SK-N-SH (cell line): ENCODE measurements at regions not wholly inside any gene's neighbourhood (a gene's known extent, or its start where the extent isn't known, plus 50 kb on each side); places are given as distances from the start of the nearest gene placed in this dataset.

Experiments used
- CHD2 ChIP-seq: fragments of 150-350 bp; IDR thresholded peaks from 2 replicates; pipeline ENCODE4 v1.6.1; 2018; ENCODE audit warnings: low read length; ENCODE audit not compliant: partially characterized antibody
- CTCF ChIP-seq: fragments of 200-600 bp; sonication (generic); IDR thresholded peaks from 2 replicates; pipeline ENCODE4 v1.6.1; 2017; ENCODE audit warnings: antibody characterized with exemption, mild to moderate bottlenecking, moderate library complexity
- GATA2 ChIP-seq: sonication (generic); formaldehyde crosslinking; IDR thresholded peaks from 2 replicates; pipeline ENCODE4 v1.5.0; 2020; ENCODE audit warnings: mild to moderate bottlenecking, missing genetic modification reagents
- JUND ChIP-seq: IDR thresholded peaks from 2 replicates; pipeline ENCODE4 v1.4.0; 2012
- POLR2AphosphoS5 ChIP-seq: IDR thresholded peaks from 2 replicates; pipeline ENCODE4 v1.6.1; 2012; ENCODE audit warnings: low read depth, low read length
- RAD21 ChIP-seq: IDR thresholded peaks from 2 replicates; pipeline ENCODE4 v1.6.1; 2012; ENCODE audit warnings: mild to moderate bottlenecking, low read length
- REST ChIP-seq: IDR thresholded peaks from 2 replicates; pipeline ENCODE4 v1.6.1; 2012; ENCODE audit warnings: mild to moderate bottlenecking, low read depth, low read length, moderate library complexity
- SIN3A ChIP-seq: IDR thresholded peaks from 2 replicates; pipeline ENCODE4 v1.6.1; 2012; ENCODE audit warnings: low read depth, mild to moderate bottlenecking, low read length, moderate library complexity, borderline replicate concordance
- SMC3 ChIP-seq: IDR thresholded peaks from 2 replicates; pipeline ENCODE4 v1.6.1; 2012; ENCODE audit warnings: low read depth, low read length, improper control_type of control experiment
- TCF12 ChIP-seq: IDR thresholded peaks from 2 replicates; pipeline ENCODE4 v1.4.0; 2012
- USF2 ChIP-seq: fragments of 150-350 bp; IDR thresholded peaks from 2 replicates; pipeline ENCODE4 v1.6.1; 2017; ENCODE audit warnings: antibody characterized with exemption, low read length, low read depth, borderline replicate concordance

GRCh38 chr1:199549421-199549820, 478.1 kb upstream of the NR5A2 start:
- TF ChIP-seq CHD2 (no peak), SIN3A (no peak), CTCF (no peak), SMC3 (no peak), JUND (no peak), TCF12 (no peak), GATA2 (CRISPR knock-in tag) (no peak), POLR2AphosphoS5 (no peak), RAD21 (no peak), REST (no peak), USF2 (no peak)
